Keratinocyte (primary cell): ENCODE measurements at regions not wholly inside any gene's neighbourhood (a gene's known extent, or its start where the extent isn't known, plus 50 kb on each side); places are given as distances from the start of the nearest gene placed in this dataset.

Experiments used
- DNase-seq: peaks from one replicate; pipeline ENCODE4 v3.0.0-alpha.2; 2011; ENCODE audit warnings: low read depth, missing footprints, low spot score
- FAIRE-seq: peaks from 2 replicates; lab custom pipeline; 2011; peaks lifted over from hg19 to GRCh38; lab: Jason Lieb, UNC
- H2AFZ ChIP-seq: 2 replicates; pipeline ENCODE4 v1.6.0; 2012; ENCODE audit warnings: low read length, control low read depth, inconsistent platforms; ENCODE audit not compliant: control insufficient read depth
- H3K27ac ChIP-seq: 2 replicates; pipeline ENCODE4 v1.5.1; 2011; ENCODE audit warnings: low read length; ENCODE audit not compliant: control insufficient read depth, insufficient read depth
- H3K27me3 ChIP-seq: 3 replicates; pipeline ENCODE4 v1.6.0; 2011; ENCODE audit warnings: low read length; ENCODE audit not compliant: control insufficient read depth, insufficient read depth; ENCODE audit errors: extremely low read depth
- H3K36me3 ChIP-seq, 2 experiments: 2 replicates in 1 of 2; 3 replicates in 1 of 2; pipeline ENCODE4 v1.5.1; 2011; ENCODE audit warnings: low read length in 2 of 2, mild to moderate bottlenecking in 1 of 2; ENCODE audit not compliant: control insufficient read depth in 2 of 2, insufficient read depth in 2 of 2; ENCODE audit errors: extremely low read depth in 1 of 2
- H3K4me1 ChIP-seq: 3 replicates; pipeline ENCODE4 v1.5.1; 2011; ENCODE audit warnings: low read length; ENCODE audit not compliant: control insufficient read depth, insufficient read depth; ENCODE audit errors: extremely low read depth
- H3K4me2 ChIP-seq: 3 replicates; pipeline ENCODE4 v1.6.0; 2011; ENCODE audit warnings: low read depth, low read length; ENCODE audit not compliant: control insufficient read depth, insufficient read depth; ENCODE audit errors: extremely low read depth
- H3K4me3 ChIP-seq, 3 experiments: fragments of 200-600 bp in 1 of 3; sonication (generic) in 1 of 3; 2 replicates in 2 of 3; 3 replicates in 1 of 3; pipeline ENCODE4 v1.5.1; 2011 to 2016; ENCODE audit warnings: low read length in 3 of 3, mild to moderate bottlenecking in 3 of 3, control low read depth in 2 of 3, inconsistent platforms in 1 of 3, low read depth in 1 of 3, mixed read lengths in 1 of 3, mixed run types in 1 of 3, moderate library complexity in 1 of 3; ENCODE audit not compliant: control insufficient read depth in 2 of 3, insufficient read depth in 2 of 3; ENCODE audit errors: extremely low read depth in 1 of 3
- H3K79me2 ChIP-seq: 2 replicates; pipeline ENCODE4 v1.6.0; 2012; ENCODE audit warnings: low read length; ENCODE audit not compliant: control insufficient read depth, insufficient read depth
- H3K9ac ChIP-seq: 3 replicates; pipeline ENCODE4 v1.6.0; 2011; ENCODE audit warnings: low read length; ENCODE audit not compliant: control insufficient read depth, insufficient read depth; ENCODE audit errors: extremely low read depth
- H3K9me1 ChIP-seq: 3 replicates; pipeline ENCODE4 v1.6.0; 2011; ENCODE audit warnings: low read length; ENCODE audit not compliant: control insufficient read depth, insufficient read depth; ENCODE audit errors: extremely low read depth
- H3K9me3 ChIP-seq: 2 replicates; pipeline ENCODE4 v1.5.1; 2012; ENCODE audit warnings: low read depth, low read length; ENCODE audit not compliant: control insufficient read depth
- H4K20me1 ChIP-seq: 3 replicates; pipeline ENCODE4 v1.6.0; 2011; ENCODE audit warnings: low read length; ENCODE audit not compliant: control insufficient read depth, insufficient read depth; ENCODE audit errors: extremely low read depth
- CTCF ChIP-seq, 3 experiments: IDR thresholded peaks in 1 of 3; conservative IDR thresholded peaks in 1 of 3; optimal IDR thresholded peaks in 1 of 3; 2 replicates in 2 of 3; 3 replicates in 1 of 3; pipeline versions ENCODE3 to v1.5.1; 2011; ENCODE audit warnings: low read length in 3 of 3, mild to moderate bottlenecking in 3 of 3, moderate library complexity in 2 of 3, control low read depth in 1 of 3, inconsistent platforms in 1 of 3; ENCODE audit not compliant: insufficient read depth in 2 of 3; ENCODE audit errors: extremely low read depth in 1 of 3
- EZH2 ChIP-seq: IDR thresholded peaks from one replicate; pipeline ENCODE4 v1.6.1; 2012; ENCODE audit warnings: inconsistent platforms, mild to moderate bottlenecking, low read length, moderate library complexity
- dilution Hi-C: fragments of 300-500 bp; cut with MboI; formaldehyde crosslinking; loops from one replicate; pipeline ENCODE4 v1.7.0; 2020; ENCODE audit warnings: low sequenced_read_pairs; ENCODE audit not compliant: extremely low pct_ligation_motif_present

GRCh38 chr7:124689931-124690330 is 75.7 kb downstream of the GPR37 start:
- H3K9me1 ChIP-seq: no peaks in the 10 kb centered on the region
- no peak overlapping the region for H2AFZ ChIP-seq
- no peaks in the 10 kb centered on the region for H3K79me2 ChIP-seq
- no peak for DNase-seq
- no peak for FAIRE-seq
- peak overlapping the region; percentile 63 for H3K27ac ChIP-seq
- H3K4me3 ChIP-seq: no peak overlapping the region
- no peak overlapping the region for H3K9ac ChIP-seq
- no peaks in the 10 kb centered on the region for H3K9me3 ChIP-seq
- no peaks in the 10 kb centered on the region for H3K27me3 ChIP-seq
- dilution Hi-C loops: no loop called here
- H3K36me3 ChIP-seq: no peaks in the 10 kb centered on the region
- TF ChIP-seq EZH2 (no peak), CTCF (optimal IDR thresholded peaks at IDR 0.05 in 1 of 3, IDR thresholded peaks at IDR 0.05 in 1 of 3, conservative IDR thresholded peaks at IDR 0.05 in 1 of 3; ENCODE audit: extremely low read depth in 1 of 3, insufficient read depth in 2 of 3, low read length in 3 of 3) (no peak)
- H3K4me2 ChIP-seq: peak overlapping the region; percentile 31
- no peaks in the 10 kb centered on the region for H4K20me1 ChIP-seq
- peaks cover 13% of the 10 kb centered on the region for H3K4me1 ChIP-seq

- dilution Hi-C loops: no loop called here
These were observed 76.1 kb downstream of the GPR37 start for GRCh38 chr7:124689523-124689922.

More at GRCh38 chr7:124689523-124689922, 76.1 kb downstream of the GPR37 start:
- no peaks in the 10 kb centered on the region for H3K36me3 ChIP-seq
- no peak overlapping the region for H3K9ac ChIP-seq
- H2AFZ ChIP-seq: peak overlapping the region; percentile 59
- peaks cover 13% of the 10 kb centered on the region for H3K4me1 ChIP-seq
- no peaks in the 10 kb centered on the region for H3K9me3 ChIP-seq
- FAIRE-seq (no peak), DNase-seq (no peak)
- no peaks in the 10 kb centered on the region for H3K27me3 ChIP-seq
- no peaks in the 10 kb centered on the region for H3K79me2 ChIP-seq
- H4K20me1 ChIP-seq: no peaks in the 10 kb centered on the region
- no peaks in the 10 kb centered on the region for H3K9me1 ChIP-seq
- TF ChIP-seq CTCF (optimal IDR thresholded peaks at IDR 0.05 in 1 of 3, IDR thresholded peaks at IDR 0.05 in 1 of 3, conservative IDR thresholded peaks at IDR 0.05 in 1 of 3; ENCODE audit: extremely low read depth in 1 of 3, insufficient read depth in 2 of 3, low read length in 3 of 3): no peak
- no peak for TF ChIP-seq EZH2
- no peak overlapping the region for H3K4me3 ChIP-seq
- peak overlapping the region; percentile 31 for H3K4me2 ChIP-seq
- peak overlapping the region; percentile 63 for H3K27ac ChIP-seq
